GM06990 (cell line): ENCODE measurements at regions not wholly inside any gene's neighbourhood (a gene's known extent, or its start where the extent isn't known, plus 50 kb on each side); places are given as distances from the start of the nearest gene placed in this dataset.
"Not testable (repeated sequence)": the region's sequence is repeated elsewhere in the genome, so short reads cannot be mapped to it uniquely, and the experiment has no call there.

Source experiments
- DNase-seq: peaks from one replicate; pipeline ENCODE4 v3.0.0-alpha.2; 2011; ENCODE audit not compliant: insufficient read length; ENCODE audit errors: extremely low read depth
- H3K27me3 ChIP-seq: replicated peaks from 2 replicates; pipeline ENCODE4 v1.6.0; 2011; ENCODE audit warnings: low read length; ENCODE audit not compliant: control insufficient read depth, insufficient read depth
- H3K36me3 ChIP-seq: 2 replicates; pipeline ENCODE4 v1.5.1; 2011; ENCODE audit warnings: low read length; ENCODE audit not compliant: control insufficient read depth, insufficient read depth
- H3K4me3 ChIP-seq: replicated peaks from 2 replicates; pipeline ENCODE4 v1.5.1; 2011; ENCODE audit warnings: low read depth, mild to moderate bottlenecking, control low read depth, low read length
- TF ChIP-seq, protein P1 (sequence below): IDR thresholded peaks from 2 replicates; pipeline ENCODE4 v1.5.1; 2011; ENCODE audit warnings: low read length, control low read depth, mild to moderate bottlenecking, inconsistent platforms; ENCODE audit not compliant: insufficient read depth, poor library complexity, severe bottlenecking

DNA sequence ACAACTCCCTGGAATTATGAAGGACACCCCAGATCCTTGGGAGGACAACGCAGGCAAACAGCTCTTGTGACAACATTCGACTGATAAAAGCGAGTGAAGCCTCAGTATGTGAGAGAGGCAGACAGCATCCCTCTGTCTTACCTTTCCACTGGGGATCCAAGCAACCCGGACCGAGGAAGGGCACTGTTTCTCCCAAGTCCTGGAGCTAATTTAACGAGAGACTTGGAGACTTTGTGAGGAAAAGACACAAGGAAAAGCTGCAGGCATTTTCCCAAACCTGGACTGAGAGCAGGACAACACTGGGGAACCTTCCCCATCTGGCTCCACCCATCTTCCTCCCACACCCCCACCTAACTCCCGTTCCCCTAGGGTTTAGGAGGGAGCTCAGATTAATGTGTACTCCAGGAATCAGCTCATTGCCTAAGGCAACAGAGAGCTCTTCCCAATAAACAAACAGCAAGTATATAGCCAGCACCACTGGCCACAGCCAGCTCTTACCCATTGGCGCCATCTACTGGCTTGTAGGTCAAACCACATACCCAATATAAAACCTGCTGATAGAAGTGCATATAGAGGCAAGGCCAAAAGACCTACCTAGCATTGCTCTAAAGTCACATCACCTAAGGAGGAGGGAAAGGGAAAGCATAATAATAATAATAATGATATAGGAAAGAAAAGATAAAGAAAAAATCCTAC lies 76.7 kb upstream of the NEK3 start:
- TF ChIP-seq, protein P1, sequence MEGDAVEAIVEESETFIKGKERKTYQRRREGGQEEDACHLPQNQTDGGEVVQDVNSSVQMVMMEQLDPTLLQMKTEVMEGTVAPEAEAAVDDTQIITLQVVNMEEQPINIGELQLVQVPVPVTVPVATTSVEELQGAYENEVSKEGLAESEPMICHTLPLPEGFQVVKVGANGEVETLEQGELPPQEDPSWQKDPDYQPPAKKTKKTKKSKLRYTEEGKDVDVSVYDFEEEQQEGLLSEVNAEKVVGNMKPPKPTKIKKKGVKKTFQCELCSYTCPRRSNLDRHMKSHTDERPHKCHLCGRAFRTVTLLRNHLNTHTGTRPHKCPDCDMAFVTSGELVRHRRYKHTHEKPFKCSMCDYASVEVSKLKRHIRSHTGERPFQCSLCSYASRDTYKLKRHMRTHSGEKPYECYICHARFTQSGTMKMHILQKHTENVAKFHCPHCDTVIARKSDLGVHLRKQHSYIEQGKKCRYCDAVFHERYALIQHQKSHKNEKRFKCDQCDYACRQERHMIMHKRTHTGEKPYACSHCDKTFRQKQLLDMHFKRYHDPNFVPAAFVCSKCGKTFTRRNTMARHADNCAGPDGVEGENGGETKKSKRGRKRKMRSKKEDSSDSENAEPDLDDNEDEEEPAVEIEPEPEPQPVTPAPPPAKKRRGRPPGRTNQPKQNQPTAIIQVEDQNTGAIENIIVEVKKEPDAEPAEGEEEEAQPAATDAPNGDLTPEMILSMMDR = peak; percentile 38
- not testable (repeated sequence) for H3K4me3 ChIP-seq, H3K27me3 ChIP-seq, H3K36me3 ChIP-seq
- DNase-seq = peak; percentile 8

DNA sequence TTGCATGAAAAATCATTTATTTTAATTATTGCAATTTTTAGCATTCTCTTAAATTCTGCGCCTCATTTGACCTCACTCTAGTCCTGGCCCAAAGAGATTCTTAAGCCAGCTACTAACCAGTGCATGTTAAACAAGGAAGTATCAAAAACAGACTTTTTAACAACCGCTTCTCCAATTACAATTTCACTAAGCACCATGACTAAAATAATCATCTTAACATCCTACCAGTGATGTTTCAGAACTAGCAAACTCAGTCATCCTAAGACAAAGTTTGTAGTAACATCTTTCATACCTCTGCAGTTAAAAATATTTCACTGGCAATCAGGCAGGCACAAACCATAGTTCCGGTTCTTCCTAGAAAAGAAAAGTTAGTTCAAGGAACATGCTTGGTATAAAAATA lies 75.5 kb upstream of the NEK3 start:
- not testable (repeated sequence) for H3K27me3 ChIP-seq, H3K36me3 ChIP-seq, DNase-seq, H3K4me3 ChIP-seq

DNA sequence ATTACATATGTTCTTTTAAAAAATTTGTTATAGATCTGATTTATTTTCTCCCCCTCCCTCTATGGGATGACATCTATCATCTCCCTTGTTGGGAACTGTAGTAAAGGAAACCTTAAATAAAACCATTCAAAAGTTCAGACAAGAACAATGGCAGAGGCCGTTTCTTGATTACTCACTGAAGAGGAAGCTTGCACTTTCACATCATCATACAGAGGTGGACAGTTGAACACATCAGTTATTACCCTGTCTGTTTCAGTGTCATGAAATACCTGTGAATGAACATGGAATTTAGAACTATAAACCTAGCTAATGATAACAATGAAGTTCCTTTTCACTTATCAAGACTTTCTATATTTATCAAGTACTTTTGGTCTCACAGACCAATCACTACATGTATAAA lies 63.7 kb upstream of the NEK3 start:
- not testable (repeated sequence) for H3K4me3 ChIP-seq

DNA sequence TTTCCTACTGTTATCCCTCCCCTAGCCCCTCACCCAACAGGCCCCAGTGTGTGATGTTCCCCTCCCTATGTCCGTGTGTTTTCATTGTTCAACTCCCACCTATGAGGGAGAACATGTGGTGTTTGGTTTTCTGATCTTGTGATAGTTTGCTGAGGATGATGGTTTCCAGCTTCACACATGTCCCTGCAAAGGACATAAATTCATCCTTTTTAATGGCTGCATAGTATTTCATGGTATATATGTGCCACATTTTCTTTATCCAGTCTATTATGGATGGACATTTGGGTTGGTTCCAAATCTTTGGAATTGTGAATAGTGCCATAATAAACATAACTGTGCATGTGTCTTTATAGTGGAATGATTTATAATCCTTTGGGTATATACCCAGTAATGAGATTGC lies 54.5 kb upstream of the NEK3 start:
- not testable (repeated sequence) for H3K4me3 ChIP-seq, DNase-seq, H3K27me3 ChIP-seq, H3K36me3 ChIP-seq

More for the DNA sequence above, 63.7 kb upstream of the NEK3 start:
- not testable (repeated sequence) for H3K36me3 ChIP-seq, H3K27me3 ChIP-seq, DNase-seq

DNA sequence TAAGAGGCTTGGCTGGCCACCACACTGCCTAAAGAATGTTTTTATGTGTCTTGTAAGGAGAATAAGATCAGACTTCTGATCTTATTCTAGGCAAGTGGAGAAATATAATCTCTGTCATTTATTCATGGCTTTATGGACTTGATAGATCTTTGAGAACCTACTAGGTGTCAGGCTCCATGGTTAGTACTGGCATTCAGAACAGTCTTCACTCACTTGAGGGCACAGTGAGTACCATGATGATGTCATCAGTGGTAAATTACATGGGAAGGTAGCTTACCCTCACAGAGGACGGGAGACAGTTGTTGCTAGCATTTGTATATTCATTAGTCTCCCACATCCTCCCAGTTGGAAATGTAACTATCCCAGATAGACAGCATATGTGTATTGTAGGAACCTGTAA lies 53.5 kb upstream of the NEK3 start:
- not testable (repeated sequence) for H3K36me3 ChIP-seq, H3K27me3 ChIP-seq, H3K4me3 ChIP-seq, DNase-seq

DNA sequence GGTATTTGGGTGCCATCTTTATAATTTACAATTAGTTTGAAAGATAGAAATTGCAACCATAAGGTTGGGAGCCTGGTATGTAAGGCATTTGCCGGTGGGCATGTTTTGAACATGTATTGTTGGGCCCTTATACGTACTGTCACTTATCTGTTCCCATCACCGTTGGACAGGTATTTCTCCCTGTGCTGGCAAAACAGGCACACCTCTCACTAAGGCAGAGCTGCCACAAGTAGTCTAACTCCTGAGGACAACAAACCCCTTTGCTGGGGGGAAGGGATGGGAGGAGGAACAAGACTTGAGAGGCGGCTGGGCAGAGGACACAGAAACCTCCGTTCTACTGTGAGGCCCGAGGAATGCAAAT lies 52.0 kb upstream of the NEK3 start:
- not testable (repeated sequence) for H3K27me3 ChIP-seq, H3K4me3 ChIP-seq, H3K36me3 ChIP-seq, DNase-seq

DNA sequence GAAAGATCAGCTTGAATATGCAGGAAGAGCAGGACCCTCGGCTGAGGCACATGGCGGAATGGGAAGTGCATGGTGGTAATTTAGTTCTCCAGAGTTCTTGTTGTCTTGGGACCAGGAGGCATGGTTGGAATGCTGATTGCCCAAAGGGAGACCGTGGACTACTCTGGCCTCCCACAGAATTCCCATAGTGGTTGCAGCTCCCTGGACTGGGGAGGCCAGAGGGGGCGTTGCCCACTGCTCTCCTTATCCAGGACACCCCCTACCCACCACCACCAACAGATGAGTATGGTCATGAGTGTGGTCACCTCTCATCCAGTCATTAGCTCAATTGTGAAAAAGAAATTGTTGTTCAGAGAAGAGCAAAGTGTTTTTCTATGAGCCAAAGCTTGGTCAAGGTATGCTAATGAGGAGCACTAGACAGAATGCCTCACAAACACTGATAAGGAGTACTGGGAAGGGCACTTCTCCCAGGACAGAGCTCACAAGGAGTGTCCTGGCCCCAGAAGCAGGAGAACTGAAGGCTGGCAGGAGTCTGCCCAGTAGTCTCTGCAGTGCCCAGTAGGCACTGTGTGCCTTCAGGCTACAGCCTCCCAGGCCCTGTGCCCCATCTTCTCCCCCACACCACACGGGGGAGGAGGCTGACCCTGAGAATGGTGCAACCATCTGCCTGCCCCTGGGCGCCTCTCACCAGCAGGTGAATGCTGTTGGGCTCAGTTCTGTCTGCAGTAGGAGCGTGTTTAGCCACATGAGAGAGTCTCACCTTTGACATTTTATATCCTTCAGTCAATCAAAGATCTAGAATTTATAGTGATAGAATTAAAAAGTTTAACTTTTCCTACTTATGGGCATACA lies 51.4 kb upstream of the NEK3 start:
- H3K36me3 ChIP-seq, H3K4me3 ChIP-seq: not testable (repeated sequence)

More for the DNA sequence above, 51.4 kb upstream of the NEK3 start:
- DNase-seq, H3K27me3 ChIP-seq: not testable (repeated sequence)
